H1 (cell line): ENCODE measurements at regions not wholly inside any gene's neighbourhood (a gene's known extent, or its start where the extent isn't known, plus 50 kb on each side); places are given as distances from the start of the nearest gene placed in this dataset.

Experiments used
- CTCF ChIA-PET: fragments of 300-600 bp; sonication (Branson Sonifier 250); formaldehyde crosslinking; loops from one replicate; lab custom pipeline; 2021; ENCODE audit not compliant: partially characterized antibody; lab: Charles Lee
- POLR2A ChIA-PET: fragments of 300-600 bp; sonication (Branson Sonifier 250); formaldehyde crosslinking; loops from one replicate; lab custom pipeline; 2021; ENCODE audit warnings: inconsistent platforms; ENCODE audit not compliant: partially characterized antibody; lab: Charles Lee
- DNase-seq, 2 experiments: peaks; one replicate each; pipeline versions ENCODE4 v3.0.0 to v3.0.0-alpha.2; 2010 to 2022; ENCODE audit warnings: low spot score in 2 of 2, low read depth in 1 of 2, mixed read lengths in 1 of 2
- FAIRE-seq: peaks from 2 replicates; lab custom pipeline; 2011; peaks lifted over from hg19 to GRCh38; lab: Jason Lieb, UNC
- H2AFZ ChIP-seq: 2 replicates; pipeline ENCODE4 v1.8.1; 2012; ENCODE audit warnings: low read length, inconsistent platforms
- H2AK5ac ChIP-seq: 2 replicates; pipeline ENCODE4 v1.6.1; 2013; ENCODE audit warnings: low read depth, low read length
- H2BK120ac ChIP-seq: replicated peaks from 2 replicates; pipeline ENCODE3; 2013; ENCODE audit warnings: low read depth, low read length, inconsistent platforms
- H2BK12ac ChIP-seq: 2 replicates; pipeline ENCODE4 v1.6.1; 2013; ENCODE audit warnings: low read depth, low read length
- H2BK15ac ChIP-seq: 2 replicates; pipeline ENCODE4 v1.6.1; 2013; ENCODE audit warnings: low read length
- H2BK20ac ChIP-seq: 2 replicates; pipeline ENCODE4 v1.6.1; 2013; ENCODE audit warnings: low read length
- H2BK5ac ChIP-seq: 2 replicates; pipeline ENCODE4 v1.6.1; 2013; ENCODE audit warnings: low read depth, low read length
- H3K14ac ChIP-seq: 2 replicates; pipeline ENCODE4 v1.6.1; 2013; ENCODE audit warnings: inconsistent platforms; ENCODE audit not compliant: insufficient read length
- H3K18ac ChIP-seq: 2 replicates; pipeline ENCODE4 v1.6.1; 2013; ENCODE audit warnings: low read length; ENCODE audit errors: extremely low read depth
- H3K23ac ChIP-seq: 2 replicates; pipeline ENCODE4 v1.6.1; 2013; ENCODE audit warnings: inconsistent platforms; ENCODE audit not compliant: insufficient read length
- H3K23me2 ChIP-seq: 2 replicates; pipeline ENCODE4 v1.6.1; 2013; ENCODE audit warnings: low read depth, low read length
- H3K27ac ChIP-seq: 2 replicates; pipeline ENCODE4 v1.6.1; 2011; ENCODE audit warnings: low read depth, low read length, inconsistent platforms
- H3K27me3 ChIP-seq, 4 experiments: replicated peaks in 1 of 4; 1 replicate in 1 of 4; 2 replicates in 3 of 4; pipeline versions ENCODE4 v1.6.1 to v1.8.1; 2011 to 2013; ENCODE audit warnings: low read length in 3 of 4, mild to moderate bottlenecking in 3 of 4, inconsistent platforms in 2 of 4, mixed read lengths in 2 of 4, moderate library complexity in 1 of 4; ENCODE audit not compliant: control insufficient read depth in 3 of 4, insufficient read depth in 3 of 4; ENCODE audit errors: extremely low read depth in 1 of 4
- H3K36me3 ChIP-seq, 4 experiments: 2 replicates each; pipeline versions ENCODE4 v1.6.1 to v1.8.1; 2011 to 2013; ENCODE audit warnings: mild to moderate bottlenecking in 4 of 4, low read length in 3 of 4, moderate library complexity in 2 of 4, control low read depth in 1 of 4, inconsistent platforms in 1 of 4; ENCODE audit not compliant: insufficient read depth in 4 of 4, control insufficient read depth in 2 of 4
- H3K4ac ChIP-seq: replicated peaks from 2 replicates; pipeline ENCODE3; 2013; ENCODE audit warnings: low read length, low read depth, mixed read lengths, inconsistent platforms; ENCODE audit not compliant: insufficient read length
- H3K4me1 ChIP-seq, 4 experiments: replicated peaks in 1 of 4; 1 replicate in 1 of 4; 2 replicates in 3 of 4; pipeline versions ENCODE4 v1.6.1 to v1.8.1; 2011 to 2013; ENCODE audit warnings: low read length in 3 of 4, inconsistent platforms in 2 of 4, mixed read lengths in 1 of 4; ENCODE audit not compliant: insufficient read depth in 4 of 4, control insufficient read depth in 3 of 4
- H3K4me2 ChIP-seq, 2 experiments: 2 replicates each; pipeline versions ENCODE4 v1.6.1 to v1.8.1; 2011 to 2013; ENCODE audit warnings: low read depth in 2 of 2, low read length in 2 of 2, control low read depth in 1 of 2, inconsistent platforms in 1 of 2, mild to moderate bottlenecking in 1 of 2; ENCODE audit not compliant: insufficient read depth in 1 of 2
- H3K4me3 ChIP-seq, 4 experiments: fragments of 200-600, 300-600 bp in 1 of 4; sonication (generic), shearing (Covaris generic), sonication (Bioruptor Twin) in 1 of 4; 2 replicates each; pipeline versions ENCODE4 v1.5.1 to v1.8.1; 2011 to 2016; ENCODE audit warnings: low read length in 4 of 4, low read depth in 3 of 4, control low read depth in 2 of 4, inconsistent platforms in 2 of 4, mild to moderate bottlenecking in 2 of 4, mixed read lengths in 1 of 4, moderate library complexity in 1 of 4; ENCODE audit not compliant: insufficient read depth in 2 of 4; ENCODE audit errors: extremely low read depth in 1 of 4
- H3K56ac ChIP-seq: replicated peaks from 2 replicates; pipeline ENCODE3; 2013; ENCODE audit warnings: low read depth, mild to moderate bottlenecking, mixed read lengths, low read length, inconsistent platforms; ENCODE audit not compliant: insufficient read length
- H3K79me1 ChIP-seq: 2 replicates; pipeline ENCODE4 v1.6.1; 2013; ENCODE audit warnings: low read depth, low read length, control low read depth
- H3K79me2 ChIP-seq, 2 experiments: 2 replicates each; pipeline versions ENCODE4 v1.6.1 to v1.8.1; 2012 to 2013; ENCODE audit warnings: low read length in 2 of 2, mild to moderate bottlenecking in 2 of 2, inconsistent platforms in 1 of 2; ENCODE audit not compliant: insufficient read depth in 2 of 2, control insufficient read depth in 1 of 2
- H3K9ac ChIP-seq, 4 experiments: replicated peaks in 1 of 4; 1 replicate in 1 of 4; 2 replicates in 3 of 4; pipeline versions ENCODE4 v1.6.1 to v1.8.1; 2011 to 2013; ENCODE audit warnings: low read depth in 3 of 4, low read length in 3 of 4, control low read depth in 2 of 4, mild to moderate bottlenecking in 2 of 4, moderate library complexity in 2 of 4, inconsistent platforms in 1 of 4; ENCODE audit errors: extremely low read depth in 1 of 4
- H3K9me3 ChIP-seq, 2 experiments: 2 replicates each; pipeline versions ENCODE4 v1.6.1 to v1.8.1; 2012 to 2013; ENCODE audit warnings: mild to moderate bottlenecking in 2 of 2, moderate library complexity in 2 of 2, control low read depth in 1 of 2, inconsistent platforms in 1 of 2, low read depth in 1 of 2, low read length in 1 of 2, mixed read lengths in 1 of 2; ENCODE audit not compliant: insufficient read depth in 2 of 2
- H4K20me1 ChIP-seq, 2 experiments: replicated peaks in 1 of 2; 2 replicates each; pipeline versions ENCODE3 to v1.8.1; 2011 to 2013; ENCODE audit warnings: inconsistent platforms in 2 of 2, low read length in 2 of 2, mild to moderate bottlenecking in 1 of 2; ENCODE audit not compliant: insufficient read depth in 2 of 2, control insufficient read depth in 1 of 2
- H4K5ac ChIP-seq: 2 replicates; pipeline ENCODE4 v1.6.1; 2013; ENCODE audit warnings: low read length, low read depth, mixed read lengths, inconsistent platforms; ENCODE audit not compliant: insufficient read length
- H4K8ac ChIP-seq: 2 replicates; pipeline ENCODE4 v1.8.0; 2013; ENCODE audit warnings: mild to moderate bottlenecking, moderate library complexity, low read length, inconsistent platforms; ENCODE audit not compliant: insufficient read depth; ENCODE audit errors: extremely low read depth
- H4K91ac ChIP-seq: replicated peaks from 2 replicates; pipeline ENCODE3; 2013; ENCODE audit warnings: low read length, mixed read lengths, inconsistent platforms; ENCODE audit not compliant: insufficient read length
- GABPA ChIP-seq: IDR thresholded peaks from 2 replicates; pipeline ENCODE4 v1.6.1; 2011; ENCODE audit warnings: mild to moderate bottlenecking, low read length, moderate library complexity, borderline replicate concordance; ENCODE audit not compliant: insufficient read depth
- MAFK ChIP-seq: IDR thresholded peaks from 2 replicates; pipeline ENCODE4 v1.6.1; 2012; ENCODE audit warnings: low read depth, mild to moderate bottlenecking, improper control_type of control experiment, low read length
- PHF8 ChIP-seq: fragments of 200-600 bp; sonication (generic); conservative IDR thresholded peaks from 2 replicates; pipeline ENCODE4 v1.7.1; 2012; ENCODE audit warnings: low read depth, mild to moderate bottlenecking, inconsistent platforms, low read length, moderate library complexity
- POLR2AphosphoS5 ChIP-seq: IDR thresholded peaks from 2 replicates; pipeline ENCODE4 v1.6.1; 2011; ENCODE audit warnings: low read depth, low read length
- RFX5 ChIP-seq: IDR thresholded peaks from 2 replicates; pipeline ENCODE4 v1.6.1; 2011; ENCODE audit warnings: low read depth, low read length, improper control_type of control experiment, borderline replicate concordance
- TCF12 ChIP-seq: IDR thresholded peaks from 2 replicates; pipeline ENCODE4 v1.6.1; 2011; ENCODE audit warnings: low read depth, mild to moderate bottlenecking, low read length
- TEAD4 ChIP-seq: IDR thresholded peaks from 2 replicates; pipeline ENCODE4 v1.6.1; 2012; ENCODE audit warnings: low read depth, low read length, inconsistent platforms, mixed read lengths
- WGBS, 2 experiments: shearing (Covaris generic) in 1 of 2; methylation state at CpG; one replicate each; pipeline versions ENCODE4 v1.1.6 to v1.1.7; 2013 to 2015; ENCODE audit warnings: low lambda C conversion rate in 2 of 2, mixed read lengths in 2 of 2, inconsistent platforms in 1 of 2, low coverage in 1 of 2, missing lambda C conversion rate in 1 of 2; ENCODE audit not compliant: insufficient replicate concordance in 2 of 2, insufficient coverage in 1 of 2, insufficient read length in 1 of 2; ENCODE audit errors: extremely low coverage in 1 of 2, missing lambda C conversion rate in 1 of 2; 5-methylcytosine and 5-hydroxymethylcytosine counted together

GRCh38 chr4:136371231-136371630, 1161.1 kb downstream of the PCDH18 start:
- Histone ChIP-seq H3K14ac (no peak overlapping the region), H3K23ac (no peak overlapping the region), H4K20me1 (no peaks in the 10 kb centered on the region), H3K4me2 (no peak overlapping the region), H2AK5ac (no peak overlapping the region), H4K91ac (no peak overlapping the region), H2BK20ac (no peak overlapping the region), H3K56ac (no peak overlapping the region), H3K79me1 (no peaks in the 10 kb centered on the region), H3K9me3 (peaks cover 0 to 3% of the 10 kb centered on the region in 2 experiments; a peak in 1 of 4 replicates), H4K8ac (no peak overlapping the region), H3K18ac (no peak overlapping the region), H2BK12ac (no peak overlapping the region), H3K79me2 (no peaks in the 10 kb centered on the region), H3K4ac (no peak overlapping the region), H3K23me2 (no peaks in the 10 kb centered on the region), H2AFZ (no peak overlapping the region), H3K9ac (no peak overlapping the region), H4K5ac (no peak overlapping the region), H3K27me3 (no peaks in the 10 kb centered on the region), H3K4me1 (no peaks in the 10 kb centered on the region), H3K36me3 (no peaks in the 10 kb centered on the region), H3K4me3 (no peak overlapping the region), H2BK120ac (no peak overlapping the region), H2BK5ac (no peak overlapping the region), H3K27ac (no peak overlapping the region), H2BK15ac (no peak overlapping the region)
- TF ChIP-seq TEAD4 (no peak), MAFK (no peak), TCF12 (no peak), GABPA (no peak), RFX5 (no peak), POLR2AphosphoS5 (no peak), PHF8 (no peak)
- DNase-seq = no peak
- ChIA-PET POLR2A (no interaction called here), CTCF (interaction anchor here (1.4 kb wide), 1 partner anchor 42 kb away, joined by 4 read pairs; no protein-coding TSS in a partner anchor)
- 94% methylated on average over 2 of the region's 2 CpGs; no CpG with 5 or more reads in 1 of the 2 experiments for WGBS, 2 experiments
- FAIRE-seq = no peak
